IPS DF 4.7 (cell line): ENCODE measurements at regions not wholly inside any gene's neighbourhood (a gene's known extent, or its start where the extent isn't known, plus 50 kb on each side); places are given as distances from the start of the nearest gene placed in this dataset.
"Not testable (repeated sequence)": the region's sequence is repeated elsewhere in the genome, so short reads cannot be mapped to it uniquely, and the experiment has no call there.

Experiments
- DNase-seq: peaks from one replicate; pipeline ENCODE4 v3.0.0-alpha.2; 2013; ENCODE audit warnings: low spot score; ENCODE audit errors: extremely low read depth

- no peak for DNase-seq
These were observed 908.5 kb downstream of the BRD1 start for GRCh38 chr22:48919187-48919590.

- no peak for DNase-seq
These were observed 909.0 kb downstream of the BRD1 start for GRCh38 chr22:48918585-48919186.

GRCh38 chr22:48912356-48913066, 915.2 kb downstream of the BRD1 start:
- not testable (repeated sequence) for DNase-seq

- DNase-seq: not testable (repeated sequence)
These were observed 916.0 kb downstream of the BRD1 start for GRCh38 chr22:48911647-48912046.

- not testable (repeated sequence) for DNase-seq
These were observed 916.6 kb downstream of the BRD1 start for GRCh38 chr22:48911067-48911466.

GRCh38 chr22:48908547-48908946, 919.1 kb downstream of the BRD1 start:
- DNase-seq: no peak

GRCh38 chr22:48907591-48907990, 920.1 kb downstream of the BRD1 start:
- DNase-seq: no peak

GRCh38 chr22:48906216-48906835, 921.3 kb downstream of the BRD1 start:
- DNase-seq: no peak

- no peak for DNase-seq
These were observed 922.3 kb downstream of the BRD1 start for GRCh38 chr22:48905206-48905975.

- no peak for DNase-seq
These were observed 924.6 kb downstream of the BRD1 start for GRCh38 chr22:48902983-48903650.

- DNase-seq: no peak
These were observed 925.4 kb downstream of the BRD1 start for GRCh38 chr22:48902001-48902869.

- no peak for DNase-seq
These were observed 926.3 kb downstream of the BRD1 start for GRCh38 chr22:48901324-48901723.

GRCh38 chr22:48900626-48901025, 927.0 kb downstream of the BRD1 start:
- DNase-seq: no peak

GRCh38 chr22:48900327-48900597, 927.4 kb downstream of the BRD1 start:
- DNase-seq: no peak

GRCh38 chr22:48899523-48900326, 927.9 kb downstream of the BRD1 start:
- DNase-seq: no peak

GRCh38 chr22:48898524-48899250, 929.0 kb downstream of the BRD1 start:
- DNase-seq: no peak

GRCh38 chr22:48897645-48898370, 929.9 kb downstream of the BRD1 start:
- DNase-seq: no peak
